ENCODE measurements at regions not wholly inside any gene's neighbourhood (a gene's known extent, or its start where the extent isn't known, plus 50 kb on each side); places are given as distances from the start of the nearest gene placed in this dataset.
"Not testable (repeated sequence)": the region's sequence is repeated elsewhere in the genome, so short reads cannot be mapped to it uniquely, and the experiment has no call there.

- no peak for DNase-seq (ENCODE audit: low read depth in 1 of 2, low spot score in 1 of 2)
- no peak overlapping the region for H3K27ac ChIP-seq
- H3K27me3 ChIP-seq, result no peaks in the 10 kb centered on the region
- H3K36me3 ChIP-seq, result no peaks in the 10 kb centered on the region
- no peaks in the 10 kb centered on the region for H3K4me1 ChIP-seq (ENCODE audit: low read depth)
- H3K4me3 ChIP-seq, result no peak overlapping the region
- TF ChIP-seq CTCF (IDR thresholded peaks at IDR 0.05; ENCODE audit: low read depth, low read length), result no peak
- no peaks in the 10 kb centered on the region for H3K9me3 ChIP-seq (ENCODE audit: low read depth)
Observed at GRCh38 chr2:179331061-179331460, 66.4 kb upstream of the SESTD1 start.

- TF ChIP-seq CTCF (IDR thresholded peaks at IDR 0.05; ENCODE audit: low read depth, low read length), result no peak
- Histone ChIP-seq H3K27ac (no peak overlapping the region), H3K27me3 (no peaks in the 10 kb centered on the region), H3K4me3 (no peak overlapping the region), H3K9me3 (ENCODE audit: low read depth) (no peaks in the 10 kb centered on the region), H3K36me3 (no peaks in the 10 kb centered on the region), H3K4me1 (ENCODE audit: low read depth) (no peaks in the 10 kb centered on the region)
- no peak for DNase-seq (ENCODE audit: low read depth in 1 of 2, low spot score in 1 of 2)
Observed at GRCh38 chr2:179322289-179322688, 57.7 kb upstream of the SESTD1 start.

- H3K27ac ChIP-seq; DNase-seq (ENCODE audit: low read depth in 1 of 2, low spot score in 1 of 2); H3K4me1 ChIP-seq (ENCODE audit: low read depth); H3K36me3 ChIP-seq; H3K27me3 ChIP-seq; H3K4me3 ChIP-seq; H3K9me3 ChIP-seq (ENCODE audit: low read depth): not testable (repeated sequence)
Observed at GRCh38 chr2:179321034-179321433, 56.4 kb upstream of the SESTD1 start.

GRCh38 chr2:179314729-179315128, 50.1 kb upstream of the SESTD1 start:
- DNase-seq (ENCODE audit: low read depth in 1 of 2, low spot score in 1 of 2); H3K9me3 ChIP-seq (ENCODE audit: low read depth); H3K27ac ChIP-seq; H3K27me3 ChIP-seq; H3K4me3 ChIP-seq; H3K36me3 ChIP-seq; H3K4me1 ChIP-seq (ENCODE audit: low read depth): not testable (repeated sequence)

Data from cardiac muscle cell (in vitro differentiated cells and primary cell).